ENCODE measurements at regions not wholly inside any gene's neighbourhood (a gene's known extent, or its start where the extent isn't known, plus 50 kb on each side); places are given as distances from the start of the nearest gene placed in this dataset.

- H3K27me3 Mint-ChIP-seq (ENCODE audit: unreplicated experiment), result no peaks in the 10 kb centered on the region
- H3K9me3 Mint-ChIP-seq (ENCODE audit: low read depth, unreplicated experiment), result peaks cover 27% of the 10 kb centered on the region
- no peak for TF ChIP-seq CTCF (IDR thresholded peaks at IDR 0.05; ENCODE audit: unreplicated experiment)
- no peak for DNase-seq
- no peaks in the 10 kb centered on the region for H3K4me1 Mint-ChIP-seq (ENCODE audit: low read depth, unreplicated experiment)
- H3K4me3 Mint-ChIP-seq (ENCODE audit: low read depth, unreplicated experiment), result no peak overlapping the region
- no TSS peak for BruUV-seq (replicated peaks)
- intact Hi-C loops (cut with micrococcal nuclease; ENCODE audit: unreplicated experiment), result no loop called here
- no peaks in the 10 kb centered on the region for H3K36me3 Mint-ChIP-seq (ENCODE audit: insufficient read depth, unreplicated experiment)
- no peak overlapping the region for H3K27ac Mint-ChIP-seq (ENCODE audit: unreplicated experiment)
- CTCF ChIA-PET, result no interaction called here
Measured at GRCh38 chr12:127559349-127560040, 707.5 kb upstream of the TMEM132C start.

GRCh38 chr12:127560041-127560478, 706.9 kb upstream of the TMEM132C start:
- CTCF ChIA-PET, result no interaction called here
- H3K36me3 Mint-ChIP-seq (ENCODE audit: insufficient read depth, unreplicated experiment), result no peaks in the 10 kb centered on the region
- BruUV-seq (replicated peaks), result no TSS peak
- H3K4me1 Mint-ChIP-seq (ENCODE audit: low read depth, unreplicated experiment), result no peaks in the 10 kb centered on the region
- no peak overlapping the region for H3K27ac Mint-ChIP-seq (ENCODE audit: unreplicated experiment)
- no peaks in the 10 kb centered on the region for H3K27me3 Mint-ChIP-seq (ENCODE audit: unreplicated experiment)
- no peak overlapping the region for H3K4me3 Mint-ChIP-seq (ENCODE audit: low read depth, unreplicated experiment)
- no peak for DNase-seq
- H3K9me3 Mint-ChIP-seq (ENCODE audit: low read depth, unreplicated experiment), result peaks cover 29% of the 10 kb centered on the region
- intact Hi-C loops (cut with micrococcal nuclease; ENCODE audit: unreplicated experiment), result no loop called here
- TF ChIP-seq CTCF (IDR thresholded peaks at IDR 0.05; ENCODE audit: unreplicated experiment), result no peak

DNA sequence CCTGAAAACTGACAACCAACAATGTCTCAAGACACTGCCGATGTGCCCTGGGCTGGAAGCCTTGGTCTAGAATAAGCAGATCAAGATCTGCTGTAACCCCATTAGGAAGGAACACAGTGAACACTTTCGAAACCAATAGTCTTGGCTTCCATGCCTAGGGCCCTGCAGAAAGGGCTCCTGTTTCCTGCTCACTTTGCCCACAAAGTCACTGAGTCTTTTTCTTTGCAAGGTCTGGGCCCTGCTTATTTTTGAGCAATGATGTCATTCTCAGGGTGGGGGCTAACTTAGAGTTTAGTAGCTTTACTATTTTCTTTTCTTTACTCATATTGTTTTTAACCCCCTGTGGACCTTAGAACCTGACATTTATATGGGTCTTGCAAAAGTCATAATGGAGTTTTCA, 704.2 kb upstream of the TMEM132C start:
- intact Hi-C loops (cut with micrococcal nuclease; ENCODE audit: unreplicated experiment), result no loop called here
- H3K4me3 Mint-ChIP-seq (ENCODE audit: low read depth, unreplicated experiment), result no peak overlapping the region

GRCh38 chr12:127565241-127565640, 701.7 kb upstream of the TMEM132C start:
- TF ChIP-seq CTCF (IDR thresholded peaks at IDR 0.05; ENCODE audit: unreplicated experiment), result no peak
- no TSS peak for BruUV-seq (replicated peaks)
- intact Hi-C loops (cut with micrococcal nuclease; ENCODE audit: unreplicated experiment), result no loop called here
- CTCF ChIA-PET, result no interaction called here
- Mint-ChIP-seq H3K27me3 (ENCODE audit: unreplicated experiment) (no peaks in the 10 kb centered on the region), H3K9me3 (ENCODE audit: low read depth, unreplicated experiment) (peaks cover 25% of the 10 kb centered on the region), H3K4me3 (ENCODE audit: low read depth, unreplicated experiment) (no peak overlapping the region), H3K36me3 (ENCODE audit: insufficient read depth, unreplicated experiment) (no peaks in the 10 kb centered on the region), H3K27ac (ENCODE audit: unreplicated experiment) (no peak overlapping the region), H3K4me1 (ENCODE audit: low read depth, unreplicated experiment) (no peaks in the 10 kb centered on the region)
- no peak for DNase-seq

More for the DNA sequence above, 704.2 kb upstream of the TMEM132C start:
- CTCF ChIA-PET, result no interaction called here
- BruUV-seq (replicated peaks), result no TSS peak
- no peak overlapping the region for H3K27ac Mint-ChIP-seq (ENCODE audit: unreplicated experiment)
- no peaks in the 10 kb centered on the region for H3K27me3 Mint-ChIP-seq (ENCODE audit: unreplicated experiment)
- no peaks in the 10 kb centered on the region for H3K36me3 Mint-ChIP-seq (ENCODE audit: insufficient read depth, unreplicated experiment)
- DNase-seq, result no peak
- peaks cover 20% of the 10 kb centered on the region for H3K9me3 Mint-ChIP-seq (ENCODE audit: low read depth, unreplicated experiment)
- no peak for TF ChIP-seq CTCF (IDR thresholded peaks at IDR 0.05; ENCODE audit: unreplicated experiment)
- no peaks in the 10 kb centered on the region for H3K4me1 Mint-ChIP-seq (ENCODE audit: low read depth, unreplicated experiment)
